ENCODE measurements at regions not wholly inside any gene's neighbourhood (a gene's known extent, or its start where the extent isn't known, plus 50 kb on each side); places are given as distances from the start of the nearest gene placed in this dataset.
A peak's percentile ranks its signal among the peaks of the same experiment; 100 is the strongest.
"Not testable (repeated sequence)": the region's sequence is repeated elsewhere in the genome, so short reads cannot be mapped to it uniquely, and the experiment has no call there.

- no peak overlapping the region for H2AK5ac ChIP-seq (ENCODE audit: low read length)
- no peaks in the 10 kb centered on the region for H3K79me1 ChIP-seq (ENCODE audit: low read length)
- no peaks in the 10 kb centered on the region for H3K27me3 ChIP-seq (ENCODE audit: insufficient read depth, low read length, poor library complexity)
- H3K4ac ChIP-seq (ENCODE audit: low read depth, low read length), result no peak overlapping the region
- H2BK5ac ChIP-seq (ENCODE audit: low read length), result no peak overlapping the region
- H2BK120ac ChIP-seq (ENCODE audit: low read depth, low read length), result no peak overlapping the region
- no peak overlapping the region for H3K9ac ChIP-seq (ENCODE audit: low read length)
- no peaks in the 10 kb centered on the region for H3K36me3 ChIP-seq (ENCODE audit: control insufficient read depth, insufficient read depth, low read length)
- H4K8ac ChIP-seq (ENCODE audit: low read depth, low read length), result no peak overlapping the region
- no peak overlapping the region for H2BK15ac ChIP-seq (replicated peaks; ENCODE audit: low read depth)
- no peak overlapping the region for H3K18ac ChIP-seq (ENCODE audit: low read length)
- no peak overlapping the region for H4K5ac ChIP-seq (ENCODE audit: low read length)
- no peaks in the 10 kb centered on the region for H3K79me2 ChIP-seq (ENCODE audit: control insufficient read depth, insufficient read depth, low read length)
- H3K27ac ChIP-seq (ENCODE audit: low read depth, low read length), result no peak overlapping the region
- no CpG with 5 or more reads among the region's 4 CpGs for WGBS (ENCODE audit: extremely low coverage, insufficient coverage, low lambda C conversion rate)
- DNase-seq, result peak; percentile 51
- no peak overlapping the region for H3K56ac ChIP-seq (ENCODE audit: low read length)
- H3K4me2 ChIP-seq (ENCODE audit: low read length), result no peak overlapping the region
- no peaks in the 10 kb centered on the region for H3K4me1 ChIP-seq (ENCODE audit: control insufficient read depth, low read depth, low read length)
- no peak overlapping the region for H3K23ac ChIP-seq (ENCODE audit: low read length)
- no peak overlapping the region for H3K4me3 ChIP-seq (ENCODE audit: low read length)
Observed at GRCh38 chr14:77991128-77991772, 178.9 kb upstream of the NRXN3 start.

DNA sequence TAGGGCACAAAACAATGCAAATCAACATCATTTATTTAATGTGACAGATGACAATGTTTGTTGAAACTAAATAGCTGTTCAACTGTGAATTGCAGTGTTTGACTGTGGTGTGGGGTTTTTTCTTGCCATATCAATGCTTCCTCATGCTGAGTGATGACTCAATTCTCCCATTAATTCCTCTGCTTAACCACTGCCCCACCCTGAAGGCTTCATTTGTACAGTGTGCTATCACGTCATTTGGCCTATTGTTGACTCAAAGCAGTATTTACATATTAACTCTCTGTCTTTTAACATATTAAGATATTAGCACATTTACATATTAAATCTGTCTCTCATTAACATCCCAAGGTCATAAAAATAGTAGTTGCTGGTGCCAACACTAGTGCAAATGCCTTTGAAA, 164.8 kb upstream of the NRXN3 start:
- H2BK15ac ChIP-seq (replicated peaks; ENCODE audit: low read depth), result no peak overlapping the region
- H3K4me1 ChIP-seq (ENCODE audit: control insufficient read depth, low read depth, low read length), result no peaks in the 10 kb centered on the region
- no peak overlapping the region for H3K9ac ChIP-seq (ENCODE audit: low read length)
- H4K5ac ChIP-seq (ENCODE audit: low read length), result no peak overlapping the region
- no peak overlapping the region for H3K18ac ChIP-seq (ENCODE audit: low read length)
- H2AK5ac ChIP-seq (ENCODE audit: low read length), result no peak overlapping the region
- H4K8ac ChIP-seq (ENCODE audit: low read depth, low read length), result no peak overlapping the region
- WGBS (ENCODE audit: extremely low coverage, insufficient coverage, low lambda C conversion rate), result no CpG with 5 or more reads among the region's 1 CpG
- no peaks in the 10 kb centered on the region for H3K79me2 ChIP-seq (ENCODE audit: control insufficient read depth, insufficient read depth, low read length)
- no peak for DNase-seq
- no peaks in the 10 kb centered on the region for H3K79me1 ChIP-seq (ENCODE audit: low read length)
- no peak overlapping the region for H3K27ac ChIP-seq (ENCODE audit: low read depth, low read length)
- H2BK120ac ChIP-seq (ENCODE audit: low read depth, low read length), result no peak overlapping the region
- H3K56ac ChIP-seq (ENCODE audit: low read length), result no peak overlapping the region
- H3K4me2 ChIP-seq (ENCODE audit: low read length), result no peak overlapping the region
- H2BK5ac ChIP-seq (ENCODE audit: low read length), result no peak overlapping the region
- no peaks in the 10 kb centered on the region for H3K27me3 ChIP-seq (ENCODE audit: insufficient read depth, low read length, poor library complexity)
- H3K4me3 ChIP-seq (ENCODE audit: low read length), result no peak overlapping the region
- no peak overlapping the region for H3K4ac ChIP-seq (ENCODE audit: low read depth, low read length)
- H3K23ac ChIP-seq (ENCODE audit: low read length), result no peak overlapping the region
- no peaks in the 10 kb centered on the region for H3K36me3 ChIP-seq (ENCODE audit: control insufficient read depth, insufficient read depth, low read length)

GRCh38 chr14:78007160-78007559, 163.0 kb upstream of the NRXN3 start:
- no peaks in the 10 kb centered on the region for H3K36me3 ChIP-seq (ENCODE audit: control insufficient read depth, insufficient read depth, low read length)
- no peak overlapping the region for H3K18ac ChIP-seq (ENCODE audit: low read length)
- WGBS (ENCODE audit: extremely low coverage, insufficient coverage, low lambda C conversion rate), result no CpG with 5 or more reads among the region's 3 CpGs
- no peak overlapping the region for H3K27ac ChIP-seq (ENCODE audit: low read depth, low read length)
- H3K56ac ChIP-seq (ENCODE audit: low read length), result no peak overlapping the region
- H3K4ac ChIP-seq (ENCODE audit: low read depth, low read length), result no peak overlapping the region
- H3K4me2 ChIP-seq (ENCODE audit: low read length), result no peak overlapping the region
- no peak for DNase-seq
- H3K4me3 ChIP-seq (ENCODE audit: low read length), result no peak overlapping the region
- no peaks in the 10 kb centered on the region for H3K79me1 ChIP-seq (ENCODE audit: low read length)
- H2AK5ac ChIP-seq (ENCODE audit: low read length), result no peak overlapping the region
- H4K8ac ChIP-seq (ENCODE audit: low read depth, low read length), result no peak overlapping the region
- H3K79me2 ChIP-seq (ENCODE audit: control insufficient read depth, insufficient read depth, low read length), result no peaks in the 10 kb centered on the region
- H2BK5ac ChIP-seq (ENCODE audit: low read length), result no peak overlapping the region
- H4K5ac ChIP-seq (ENCODE audit: low read length), result no peak overlapping the region
- H3K27me3 ChIP-seq (ENCODE audit: insufficient read depth, low read length, poor library complexity), result no peaks in the 10 kb centered on the region
- H2BK15ac ChIP-seq (replicated peaks; ENCODE audit: low read depth), result no peak overlapping the region
- H3K23ac ChIP-seq (ENCODE audit: low read length), result no peak overlapping the region
- no peaks in the 10 kb centered on the region for H3K4me1 ChIP-seq (ENCODE audit: control insufficient read depth, low read depth, low read length)
- H2BK120ac ChIP-seq (ENCODE audit: low read depth, low read length), result no peak overlapping the region
- H3K9ac ChIP-seq (ENCODE audit: low read length), result no peak overlapping the region

DNA sequence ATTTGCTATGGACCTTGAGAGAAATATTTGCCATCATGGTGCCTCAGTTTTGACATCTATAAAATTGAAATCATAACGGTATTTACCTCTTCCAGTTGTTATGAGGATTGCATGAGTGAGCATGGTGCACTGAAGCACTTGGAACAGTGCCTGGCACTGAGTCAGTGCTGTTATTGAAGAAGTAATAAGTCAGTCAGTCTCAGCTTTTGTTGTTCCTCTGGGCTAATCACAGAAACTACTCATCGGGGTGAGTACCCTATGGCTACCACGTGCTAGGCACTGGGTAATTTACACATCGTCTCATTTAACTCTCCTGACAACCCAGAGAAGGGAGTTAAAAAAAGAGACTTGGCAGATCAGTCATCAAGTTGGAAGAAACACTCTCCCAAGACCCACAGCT, 159.5 kb upstream of the NRXN3 start:
- Histone ChIP-seq H2AK5ac (ENCODE audit: low read length) (no peak overlapping the region), H3K36me3 (ENCODE audit: control insufficient read depth, insufficient read depth, low read length) (no peaks in the 10 kb centered on the region), H3K18ac (ENCODE audit: low read length) (no peak overlapping the region), H3K79me1 (ENCODE audit: low read length) (no peaks in the 10 kb centered on the region), H3K4me2 (ENCODE audit: low read length) (no peak overlapping the region), H4K8ac (ENCODE audit: low read depth, low read length) (no peak overlapping the region), H3K4me1 (ENCODE audit: control insufficient read depth, low read depth, low read length) (no peaks in the 10 kb centered on the region), H3K56ac (ENCODE audit: low read length) (no peak overlapping the region), H3K4ac (ENCODE audit: low read depth, low read length) (no peak overlapping the region), H2BK5ac (ENCODE audit: low read length) (no peak overlapping the region), H4K5ac (ENCODE audit: low read length) (no peak overlapping the region), H3K23ac (ENCODE audit: low read length) (no peak overlapping the region), H3K27ac (ENCODE audit: low read depth, low read length) (no peak overlapping the region), H3K4me3 (ENCODE audit: low read length) (no peak overlapping the region), H3K27me3 (ENCODE audit: insufficient read depth, low read length, poor library complexity) (no peaks in the 10 kb centered on the region), H2BK15ac (replicated peaks; ENCODE audit: low read depth) (no peak overlapping the region), H3K9ac (ENCODE audit: low read length) (no peak overlapping the region), H2BK120ac (ENCODE audit: low read depth, low read length) (no peak overlapping the region), H3K79me2 (ENCODE audit: control insufficient read depth, insufficient read depth, low read length) (no peaks in the 10 kb centered on the region)
- DNase-seq, result no peak
- WGBS (ENCODE audit: extremely low coverage, insufficient coverage, low lambda C conversion rate), result no CpG with 5 or more reads among the region's 4 CpGs

DNA sequence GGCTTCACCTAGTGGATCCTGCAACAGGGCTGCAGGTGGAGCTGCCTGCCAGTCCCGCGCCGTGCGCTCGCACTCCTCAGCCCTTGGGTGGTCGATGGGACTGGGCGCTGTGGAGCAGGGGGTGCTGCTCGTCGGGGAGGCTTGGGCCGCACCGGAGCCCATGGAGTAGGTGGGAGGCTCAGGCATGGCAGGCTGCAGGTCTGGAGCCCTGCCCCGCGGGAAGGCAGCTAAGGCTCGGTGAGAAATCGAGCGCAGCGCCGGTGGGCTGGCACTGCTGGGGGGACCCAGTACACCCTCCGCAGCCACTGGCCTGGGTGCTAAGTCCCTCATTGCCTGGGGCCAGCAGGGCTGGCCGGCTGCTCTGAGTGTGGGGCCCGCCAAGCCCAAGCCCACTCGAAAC, 156.3 kb upstream of the NRXN3 start:
- not testable (repeated sequence) for H3K9ac ChIP-seq (ENCODE audit: low read length); H4K5ac ChIP-seq (ENCODE audit: low read length); H3K18ac ChIP-seq (ENCODE audit: low read length); H3K4ac ChIP-seq (ENCODE audit: low read depth, low read length); H3K27ac ChIP-seq (ENCODE audit: low read depth, low read length); DNase-seq; H3K56ac ChIP-seq (ENCODE audit: low read length); H2BK120ac ChIP-seq (ENCODE audit: low read depth, low read length); H3K23ac ChIP-seq (ENCODE audit: low read length); H2BK5ac ChIP-seq (ENCODE audit: low read length); H3K4me1 ChIP-seq (ENCODE audit: control insufficient read depth, low read depth, low read length); H3K27me3 ChIP-seq (ENCODE audit: insufficient read depth, low read length, poor library complexity); H3K79me1 ChIP-seq (ENCODE audit: low read length); H3K36me3 ChIP-seq (ENCODE audit: control insufficient read depth, insufficient read depth, low read length); H3K4me3 ChIP-seq (ENCODE audit: low read length); H2AK5ac ChIP-seq (ENCODE audit: low read length); H4K8ac ChIP-seq (ENCODE audit: low read depth, low read length); H3K4me2 ChIP-seq (ENCODE audit: low read length); H2BK15ac ChIP-seq (replicated peaks; ENCODE audit: low read depth); H3K79me2 ChIP-seq (ENCODE audit: control insufficient read depth, insufficient read depth, low read length)
- no CpG with 5 or more reads among the region's 22 CpGs for WGBS (ENCODE audit: extremely low coverage, insufficient coverage, low lambda C conversion rate)

- H2BK5ac ChIP-seq (ENCODE audit: low read length), result no peak overlapping the region
- H3K23ac ChIP-seq (ENCODE audit: low read length), result no peak overlapping the region
- H3K4ac ChIP-seq (ENCODE audit: low read depth, low read length), result no peak overlapping the region
- no peak overlapping the region for H4K8ac ChIP-seq (ENCODE audit: low read depth, low read length)
- no peak for DNase-seq
- WGBS (ENCODE audit: extremely low coverage, insufficient coverage, low lambda C conversion rate), result no CpG with 5 or more reads among the region's 2 CpGs
- H3K9ac ChIP-seq (ENCODE audit: low read length), result no peak overlapping the region
- H3K56ac ChIP-seq (ENCODE audit: low read length), result no peak overlapping the region
- H3K79me1 ChIP-seq (ENCODE audit: low read length), result no peaks in the 10 kb centered on the region
- no peaks in the 10 kb centered on the region for H3K79me2 ChIP-seq (ENCODE audit: control insufficient read depth, insufficient read depth, low read length)
- H3K36me3 ChIP-seq (ENCODE audit: control insufficient read depth, insufficient read depth, low read length), result no peaks in the 10 kb centered on the region
- H3K27me3 ChIP-seq (ENCODE audit: insufficient read depth, low read length, poor library complexity), result no peaks in the 10 kb centered on the region
- no peak overlapping the region for H3K4me3 ChIP-seq (ENCODE audit: low read length)
- H3K4me2 ChIP-seq (ENCODE audit: low read length), result no peak overlapping the region
- H2AK5ac ChIP-seq (ENCODE audit: low read length), result no peak overlapping the region
- no peak overlapping the region for H3K18ac ChIP-seq (ENCODE audit: low read length)
- no peak overlapping the region for H2BK120ac ChIP-seq (ENCODE audit: low read depth, low read length)
- no peak overlapping the region for H3K27ac ChIP-seq (ENCODE audit: low read depth, low read length)
- H2BK15ac ChIP-seq (replicated peaks; ENCODE audit: low read depth), result no peak overlapping the region
- H3K4me1 ChIP-seq (ENCODE audit: control insufficient read depth, low read depth, low read length), result no peaks in the 10 kb centered on the region
- H4K5ac ChIP-seq (ENCODE audit: low read length), result no peak overlapping the region
Observed at GRCh38 chr14:78016532-78016931, 153.6 kb upstream of the NRXN3 start.

Data from mesendoderm (in vitro differentiated cells).